Neuronal stem cell (in vitro differentiated cells): ENCODE measurements at regions not wholly inside any gene's neighbourhood (a gene's known extent, or its start where the extent isn't known, plus 50 kb on each side); places are given as distances from the start of the nearest gene placed in this dataset.
"Not testable (repeated sequence)": the region's sequence is repeated elsewhere in the genome, so short reads cannot be mapped to it uniquely, and the experiment has no call there.

Experiments used
- DNase-seq: peaks from one replicate; pipeline ENCODE4 v3.0.0-alpha.2; 2013; ENCODE audit warnings: low spot score
- H2AFZ ChIP-seq: one replicate; pipeline ENCODE4 v1.6.1; 2013; ENCODE audit warnings: mild to moderate bottlenecking, low read length, inconsistent platforms
- H2AK5ac ChIP-seq: 2 replicates; pipeline ENCODE4 v1.6.1; 2013; ENCODE audit warnings: low read depth, mild to moderate bottlenecking, inconsistent platforms, low read length, moderate library complexity, mixed read lengths
- H2BK120ac ChIP-seq: 2 replicates; pipeline ENCODE4 v1.6.1; 2013; ENCODE audit warnings: low read depth, mild to moderate bottlenecking, inconsistent platforms, low read length, moderate library complexity, mixed read lengths
- H2BK12ac ChIP-seq: one replicate; pipeline ENCODE4 v1.6.1; 2013; ENCODE audit warnings: low read length, inconsistent platforms
- H2BK15ac ChIP-seq: 2 replicates; pipeline ENCODE4 v1.6.1; 2013; ENCODE audit warnings: mild to moderate bottlenecking, low read length, inconsistent platforms, mixed read lengths
- H2BK5ac ChIP-seq: one replicate; pipeline ENCODE4 v1.6.1; 2013; ENCODE audit warnings: inconsistent platforms, mild to moderate bottlenecking, low read length, moderate library complexity
- H3K14ac ChIP-seq: one replicate; pipeline ENCODE4 v1.6.1; 2013; ENCODE audit warnings: low read length, inconsistent platforms
- H3K18ac ChIP-seq: 2 replicates; pipeline ENCODE4 v1.6.1; 2013; ENCODE audit warnings: low read length, inconsistent platforms
- H3K23ac ChIP-seq: 2 replicates; pipeline ENCODE4 v1.6.1; 2013; ENCODE audit warnings: low read depth, mild to moderate bottlenecking, mixed read lengths, low read length, inconsistent platforms; ENCODE audit not compliant: poor library complexity
- H3K27ac ChIP-seq: replicated peaks from 3 replicates; pipeline ENCODE4 v1.5.1; 2013; ENCODE audit warnings: low read length, inconsistent platforms
- H3K27me3 ChIP-seq, 3 experiments: 2 replicates each; pipeline ENCODE4 v1.6.1; 2013; ENCODE audit warnings: low read length in 3 of 3, mild to moderate bottlenecking in 2 of 3, inconsistent platforms in 1 of 3, low read depth in 1 of 3, mixed read lengths in 1 of 3, moderate library complexity in 1 of 3; ENCODE audit not compliant: control insufficient read depth in 3 of 3, insufficient read depth in 3 of 3
- H3K36me3 ChIP-seq, 2 donors: replicated peaks in 1 of 2; 2 replicates each; pipeline ENCODE4 v1.6.1; 2013; ENCODE audit warnings: low read length in 2 of 2; ENCODE audit not compliant: control insufficient read depth in 2 of 2, insufficient read depth in 2 of 2
- H3K4ac ChIP-seq: 2 replicates; pipeline ENCODE4 v1.6.1; 2013; ENCODE audit warnings: inconsistent platforms, mild to moderate bottlenecking, low read length, moderate library complexity
- H3K4me1 ChIP-seq, 2 donors: 1 replicate in 1 of 2; 2 replicates in 1 of 2; pipeline ENCODE4 v1.6.1; 2013; ENCODE audit warnings: low read length in 2 of 2, low read depth in 1 of 2; ENCODE audit not compliant: control insufficient read depth in 2 of 2, insufficient read depth in 1 of 2
- H3K4me2 ChIP-seq: one replicate; pipeline ENCODE4 v1.6.1; 2013; ENCODE audit warnings: mild to moderate bottlenecking, low read length, inconsistent platforms; ENCODE audit not compliant: insufficient read depth, poor library complexity, severe bottlenecking
- H3K4me3 ChIP-seq, 2 donors: 2 replicates each; pipeline ENCODE4 v1.5.1; 2013; ENCODE audit warnings: low read length in 2 of 2, mild to moderate bottlenecking in 2 of 2, inconsistent platforms in 1 of 2, moderate library complexity in 1 of 2
- H3K79me1 ChIP-seq: one replicate; pipeline ENCODE4 v1.6.1; 2013; ENCODE audit warnings: low read depth, mild to moderate bottlenecking, inconsistent platforms, low read length, moderate library complexity
- H3K9ac ChIP-seq: one replicate; pipeline ENCODE4 v1.6.1; 2013; ENCODE audit warnings: mild to moderate bottlenecking, low read depth, low read length, inconsistent platforms; ENCODE audit not compliant: poor library complexity
- H3K9me3 ChIP-seq, 2 donors: replicated peaks in 1 of 2; 2 replicates each; pipeline versions ENCODE3 to v1.6.1; 2013; ENCODE audit warnings: low read length in 2 of 2, mild to moderate bottlenecking in 2 of 2, inconsistent platforms in 1 of 2, low read depth in 1 of 2, mixed read lengths in 1 of 2, moderate library complexity in 1 of 2; ENCODE audit not compliant: control insufficient read depth in 2 of 2, insufficient read depth in 1 of 2
- H4K8ac ChIP-seq: one replicate; pipeline ENCODE4 v1.6.1; 2013; ENCODE audit warnings: low read depth, mild to moderate bottlenecking, inconsistent platforms, low read length, moderate library complexity
- H4K91ac ChIP-seq: one replicate; pipeline ENCODE4 v1.6.1; 2013; ENCODE audit warnings: low read length, low read depth, mild to moderate bottlenecking, inconsistent platforms; ENCODE audit not compliant: poor library complexity
- WGBS, 2 donors: extraction: QIAGEN DNeasy Blood & Tissue Kit; methylation state at CpG; one replicate each; pipeline ENCODE4 v1.1.7; 2013; ENCODE audit warnings: missing lambda C conversion rate in 2 of 2, mixed read lengths in 1 of 2; ENCODE audit not compliant: insufficient read length in 2 of 2, insufficient replicate concordance in 1 of 2; ENCODE audit errors: extremely low coverage in 2 of 2; 5-methylcytosine and 5-hydroxymethylcytosine counted together

DNA sequence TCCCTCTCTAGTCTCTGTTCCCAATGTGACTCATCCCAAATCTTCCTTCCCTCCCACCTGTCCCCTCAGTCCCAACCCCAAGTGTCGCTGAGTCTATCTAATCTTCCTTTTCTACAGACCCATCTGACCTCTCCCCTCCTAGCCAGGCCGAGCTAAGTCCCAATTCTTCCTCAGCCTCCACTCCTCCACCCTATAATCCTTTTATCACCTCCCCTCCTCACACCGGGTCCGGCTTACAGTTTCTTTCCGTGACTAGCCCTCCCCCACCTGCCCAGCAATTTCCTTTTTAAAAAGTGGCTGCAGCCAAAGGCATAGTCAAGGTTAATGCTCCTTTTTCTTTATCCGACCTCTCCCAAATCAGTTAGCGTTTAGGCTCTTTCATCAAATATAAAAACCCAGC is 541.0 kb upstream of the CRIM1 start:
- H3K27me3 ChIP-seq, H3K4me1 ChIP-seq, H3K27ac ChIP-seq, H3K9me3 ChIP-seq, H2BK15ac ChIP-seq, DNase-seq, H3K4ac ChIP-seq, H2BK5ac ChIP-seq, H2BK120ac ChIP-seq, H3K18ac ChIP-seq, H3K23ac ChIP-seq, H3K9ac ChIP-seq, H2AFZ ChIP-seq, H3K79me1 ChIP-seq, H3K14ac ChIP-seq, H4K8ac ChIP-seq, H3K4me2 ChIP-seq, H2BK12ac ChIP-seq, H3K4me3 ChIP-seq, H3K36me3 ChIP-seq, H4K91ac ChIP-seq, H2AK5ac ChIP-seq: not testable (repeated sequence)
- no CpG with 5 or more reads among the region's 7 CpGs for WGBS, 2 donors

DNA sequence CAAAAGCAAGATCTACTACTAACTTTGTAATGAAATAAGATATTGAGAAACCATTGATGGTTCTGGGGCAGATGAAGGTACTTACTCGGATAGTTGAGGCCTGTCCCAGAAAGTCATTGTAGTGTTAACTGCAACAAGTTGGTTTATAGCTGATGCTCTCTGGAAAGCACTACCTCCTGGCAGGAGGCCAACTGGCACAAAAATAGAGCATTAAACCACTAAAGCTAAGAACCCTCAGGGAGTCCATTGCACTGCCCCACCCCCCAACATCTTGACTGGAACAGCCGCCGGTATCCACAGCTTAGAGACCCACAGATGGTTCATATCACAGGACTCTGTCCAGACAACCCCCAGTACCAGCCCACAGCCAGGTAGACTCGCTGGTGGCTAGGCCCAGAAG is 552.5 kb upstream of the CRIM1 start:
- no peaks in the 10 kb centered on the region for H3K27me3 ChIP-seq
- H3K14ac ChIP-seq = no peak overlapping the region
- H4K91ac ChIP-seq = no peak overlapping the region
- H3K23ac ChIP-seq = no peak overlapping the region
- H3K36me3 ChIP-seq = no peaks in the 10 kb centered on the region
- no peak overlapping the region for H3K4me3 ChIP-seq
- H2BK120ac ChIP-seq = no peak overlapping the region
- H3K4me2 ChIP-seq = no peak overlapping the region
- H2AFZ ChIP-seq = no peak overlapping the region
- H2BK15ac ChIP-seq = no peak overlapping the region
- no CpG with 5 or more reads among the region's 4 CpGs for WGBS, 2 donors
- DNase-seq = no peak
- H2BK5ac ChIP-seq = no peak overlapping the region
- no peak overlapping the region for H4K8ac ChIP-seq
- H3K4me1 ChIP-seq = no peaks in the 10 kb centered on the region
- no peak overlapping the region for H2AK5ac ChIP-seq
- no peak overlapping the region for H3K27ac ChIP-seq
- H2BK12ac ChIP-seq = no peak overlapping the region
- H3K9me3 ChIP-seq = no peaks in the 10 kb centered on the region
- H3K9ac ChIP-seq = no peak overlapping the region
- H3K79me1 ChIP-seq = no peaks in the 10 kb centered on the region
- H3K4ac ChIP-seq = no peak overlapping the region
- H3K18ac ChIP-seq = no peak overlapping the region

DNA sequence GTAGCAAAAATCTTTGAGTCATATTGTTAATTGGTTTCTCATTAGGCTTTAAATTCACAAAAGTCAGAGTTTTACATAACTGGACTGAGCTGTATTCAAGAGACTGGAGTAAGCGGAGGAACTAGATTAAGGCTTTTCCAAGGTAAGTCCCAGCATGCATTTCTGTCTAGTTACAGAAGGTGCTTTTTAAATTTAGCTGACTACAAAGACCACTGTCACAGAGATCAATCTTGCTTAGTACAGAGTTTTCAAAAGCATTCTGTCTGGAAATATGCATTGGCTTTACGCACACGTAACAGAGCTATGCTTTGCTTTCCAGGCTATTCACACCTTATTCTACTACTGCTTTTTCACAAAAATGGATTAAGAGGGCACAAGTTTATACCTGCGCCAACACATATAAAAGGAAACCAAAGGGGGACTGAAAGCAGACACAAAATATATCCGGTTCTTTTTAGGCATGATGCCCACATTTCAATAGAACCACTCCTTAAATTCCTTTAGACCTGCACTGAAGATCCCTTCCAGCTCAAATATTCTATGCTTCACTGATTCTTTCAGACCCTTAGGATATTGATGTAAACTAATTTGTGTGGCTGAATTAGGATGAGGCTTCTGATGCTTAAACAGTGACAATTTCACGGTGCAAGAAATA is 560.7 kb upstream of the CRIM1 start:
- Histone ChIP-seq H3K4me1 (peaks cover 6% of the 10 kb centered on the region in 2 donors), H2BK12ac (no peak overlapping the region), H3K79me1 (no peaks in the 10 kb centered on the region), H4K8ac (no peak overlapping the region), H3K4me2 (no peak overlapping the region), H2BK15ac (no peak overlapping the region), H3K4me3 (no peak overlapping the region), H3K9me3 (no peaks in the 10 kb centered on the region), H3K18ac (no peak overlapping the region), H3K27ac (no peak overlapping the region), H2BK5ac (no peak overlapping the region), H3K14ac (no peak overlapping the region), H3K4ac (no peak overlapping the region), H2AFZ (no peak overlapping the region), H3K23ac (no peak overlapping the region), H3K27me3 (no peaks in the 10 kb centered on the region), H2BK120ac (no peak overlapping the region), H4K91ac (no peak overlapping the region), H2AK5ac (no peak overlapping the region), H3K9ac (no peak overlapping the region), H3K36me3 (no peaks in the 10 kb centered on the region)
- no peak for DNase-seq
- WGBS, 2 donors = no CpG with 5 or more reads among the region's 6 CpGs

DNA sequence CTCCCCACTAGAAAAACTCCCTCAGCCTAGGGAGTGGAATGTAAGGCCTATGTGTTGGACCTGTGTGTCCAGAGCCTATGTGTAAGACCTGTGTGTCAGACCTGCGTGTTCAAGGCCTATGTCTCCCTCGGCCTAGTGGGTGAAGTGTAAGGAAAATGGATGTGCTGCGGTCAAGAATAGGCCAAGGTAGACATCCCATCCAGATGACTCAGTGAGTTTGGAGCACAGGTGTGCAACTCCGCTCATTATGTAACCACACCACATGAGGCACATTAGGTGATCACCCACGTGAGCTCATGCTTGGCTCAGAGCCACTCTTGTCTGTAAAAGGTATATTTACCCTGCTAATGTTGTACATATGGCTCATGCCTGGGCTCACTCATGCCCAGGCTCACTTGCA is 565.3 kb upstream of the CRIM1 start:
- H3K18ac ChIP-seq = no peak overlapping the region
- peaks cover 6% of the 10 kb centered on the region in 2 donors for H3K4me1 ChIP-seq
- no peak overlapping the region for H3K27ac ChIP-seq
- H2BK120ac ChIP-seq = no peak overlapping the region
- no peak overlapping the region for H3K4me3 ChIP-seq
- no peak overlapping the region for H2AFZ ChIP-seq
- H2BK5ac ChIP-seq = no peak overlapping the region
- WGBS, 2 donors = no CpG with 5 or more reads among the region's 5 CpGs
- H3K23ac ChIP-seq = no peak overlapping the region
- no peak overlapping the region for H2BK15ac ChIP-seq
- H3K14ac ChIP-seq = no peak overlapping the region
- H3K27me3 ChIP-seq = no peaks in the 10 kb centered on the region
- no peak for DNase-seq
- no peak overlapping the region for H4K8ac ChIP-seq
- H3K36me3 ChIP-seq = no peaks in the 10 kb centered on the region
- peaks cover 0 to 6% of the 10 kb centered on the region in 2 donors for H3K9me3 ChIP-seq
- H3K9ac ChIP-seq = no peak overlapping the region
- H3K79me1 ChIP-seq = no peaks in the 10 kb centered on the region
- no peak overlapping the region for H2BK12ac ChIP-seq
- H3K4ac ChIP-seq = no peak overlapping the region
- H4K91ac ChIP-seq = no peak overlapping the region
- no peak overlapping the region for H3K4me2 ChIP-seq
- H2AK5ac ChIP-seq = no peak overlapping the region
